Fibroblast of lung (primary cell): ENCODE measurements at regions not wholly inside any gene's neighbourhood (a gene's known extent, or its start where the extent isn't known, plus 50 kb on each side); places are given as distances from the start of the nearest gene placed in this dataset.

Source experiments
- DNase-seq, 2 donors: peaks; one replicate each; pipeline versions ENCODE4 v3.0.0 to v3.0.0-alpha.2; 2010; ENCODE audit warnings: low read depth in 2 of 2
- H2AFZ ChIP-seq: 2 replicates; pipeline ENCODE4 v1.5.1; 2012; ENCODE audit warnings: low read length, control low read depth, inconsistent platforms
- H3K27ac ChIP-seq: 2 replicates; pipeline ENCODE4 v1.5.1; 2011; ENCODE audit warnings: low read length, control low read depth; ENCODE audit not compliant: insufficient read depth
- H3K27me3 ChIP-seq: 2 replicates; pipeline ENCODE4 v1.5.1; 2011; ENCODE audit warnings: mild to moderate bottlenecking, low read length; ENCODE audit not compliant: control insufficient read depth, insufficient read depth
- H3K36me3 ChIP-seq: 2 replicates; pipeline ENCODE4 v1.5.1; 2011; ENCODE audit warnings: low read length; ENCODE audit not compliant: control insufficient read depth, insufficient read depth
- H3K4me1 ChIP-seq: 2 replicates; pipeline ENCODE4 v1.5.1; 2011; ENCODE audit warnings: low read length; ENCODE audit not compliant: control insufficient read depth, insufficient read depth; ENCODE audit errors: extremely low read depth
- H3K4me2 ChIP-seq: 2 replicates; pipeline ENCODE4 v1.5.1; 2011; ENCODE audit warnings: low read length, control low read depth; ENCODE audit not compliant: insufficient read depth; ENCODE audit errors: extremely low read depth
- H3K4me3 ChIP-seq, 4 experiments: fragments of 200-600 bp in 1 of 4; sonication (generic) in 1 of 4; replicated peaks in 1 of 4; 2 replicates each; pipeline ENCODE4 v1.5.1; 2011 to 2016; ENCODE audit warnings: low read length in 4 of 4, low read depth in 3 of 4, mild to moderate bottlenecking in 3 of 4, control low read depth in 2 of 4, inconsistent platforms in 1 of 4, mixed read lengths in 1 of 4; ENCODE audit not compliant: insufficient read depth in 1 of 4; ENCODE audit errors: control extremely low read depth in 1 of 4
- H3K79me2 ChIP-seq: 2 replicates; pipeline ENCODE4 v1.5.1; 2012; ENCODE audit warnings: mild to moderate bottlenecking, low read length, inconsistent platforms; ENCODE audit not compliant: control insufficient read depth, insufficient read depth
- H3K9ac ChIP-seq: 2 replicates; pipeline ENCODE4 v1.5.1; 2011; ENCODE audit warnings: mild to moderate bottlenecking, low read length, control low read depth; ENCODE audit not compliant: insufficient read depth
- H3K9me3 ChIP-seq: 2 replicates; pipeline ENCODE4 v1.5.1; 2012; ENCODE audit warnings: low read depth, low read length; ENCODE audit not compliant: control insufficient read depth, insufficient read depth
- H4K20me1 ChIP-seq: 2 replicates; pipeline ENCODE4 v1.5.1; 2011; ENCODE audit warnings: low read length; ENCODE audit not compliant: control insufficient read depth, insufficient read depth; ENCODE audit errors: extremely low read depth
- EZH2 ChIP-seq: IDR thresholded peaks from 2 replicates; pipeline ENCODE4 v1.5.1; 2012; ENCODE audit warnings: low read length, control low read depth, mild to moderate bottlenecking; ENCODE audit errors: missing control alignments
- TF ChIP-seq, protein P1 (sequence below), 2 donors: IDR thresholded peaks in 1 of 2; conservative IDR thresholded peaks in 1 of 2; 1 replicate in 1 of 2; 2 replicates in 1 of 2; pipeline ENCODE4 v1.5.1; 2011 to 2012; ENCODE audit warnings: low read length in 2 of 2, control low read depth in 1 of 2, inconsistent platforms in 1 of 2, low read depth in 1 of 2, mild to moderate bottlenecking in 1 of 2

DNA sequence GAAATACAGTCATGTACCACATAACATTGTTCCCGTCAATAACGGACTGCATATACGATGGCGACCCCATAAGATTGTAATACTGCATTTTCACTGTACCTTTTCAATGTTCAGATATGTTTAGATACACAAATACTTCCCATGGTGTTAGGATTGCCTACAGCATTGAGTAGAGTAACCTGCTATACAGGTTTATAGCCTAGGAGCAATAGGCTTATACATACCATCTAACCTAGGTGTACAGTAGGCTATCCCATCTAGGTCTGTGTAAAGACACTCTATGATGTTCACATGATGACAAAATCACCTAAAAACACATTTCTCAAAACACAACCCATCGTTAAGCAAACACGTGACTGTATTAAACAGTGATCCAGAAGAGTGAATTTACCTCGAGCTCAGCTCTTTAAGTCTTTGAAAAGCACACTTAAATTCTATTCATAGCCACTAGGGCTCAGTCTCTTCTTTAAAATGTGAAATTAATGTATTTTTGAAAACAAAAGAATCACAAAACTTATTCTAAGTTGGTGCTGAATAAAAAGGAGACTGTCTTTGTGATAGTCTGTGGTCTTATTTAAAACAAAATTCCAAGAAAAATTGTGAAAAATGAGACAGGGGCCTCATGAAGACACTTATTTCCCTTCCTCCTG, 239.1 kb upstream of the ARID2 start:
- no peak overlapping the region for H3K4me2 ChIP-seq
- no peak overlapping the region for H2AFZ ChIP-seq
- no peak for TF ChIP-seq EZH2
- TF ChIP-seq, protein P1, sequence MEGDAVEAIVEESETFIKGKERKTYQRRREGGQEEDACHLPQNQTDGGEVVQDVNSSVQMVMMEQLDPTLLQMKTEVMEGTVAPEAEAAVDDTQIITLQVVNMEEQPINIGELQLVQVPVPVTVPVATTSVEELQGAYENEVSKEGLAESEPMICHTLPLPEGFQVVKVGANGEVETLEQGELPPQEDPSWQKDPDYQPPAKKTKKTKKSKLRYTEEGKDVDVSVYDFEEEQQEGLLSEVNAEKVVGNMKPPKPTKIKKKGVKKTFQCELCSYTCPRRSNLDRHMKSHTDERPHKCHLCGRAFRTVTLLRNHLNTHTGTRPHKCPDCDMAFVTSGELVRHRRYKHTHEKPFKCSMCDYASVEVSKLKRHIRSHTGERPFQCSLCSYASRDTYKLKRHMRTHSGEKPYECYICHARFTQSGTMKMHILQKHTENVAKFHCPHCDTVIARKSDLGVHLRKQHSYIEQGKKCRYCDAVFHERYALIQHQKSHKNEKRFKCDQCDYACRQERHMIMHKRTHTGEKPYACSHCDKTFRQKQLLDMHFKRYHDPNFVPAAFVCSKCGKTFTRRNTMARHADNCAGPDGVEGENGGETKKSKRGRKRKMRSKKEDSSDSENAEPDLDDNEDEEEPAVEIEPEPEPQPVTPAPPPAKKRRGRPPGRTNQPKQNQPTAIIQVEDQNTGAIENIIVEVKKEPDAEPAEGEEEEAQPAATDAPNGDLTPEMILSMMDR (conservative IDR thresholded peaks at IDR 0.05 in 1 of 2, IDR thresholded peaks at IDR 0.05 in 1 of 2; ENCODE audit: low read depth in 1 of 2, low read length in 2 of 2) = no peak
- H3K27ac ChIP-seq = no peak overlapping the region
- H3K9ac ChIP-seq = no peak overlapping the region
- no peaks in the 10 kb centered on the region for H3K9me3 ChIP-seq
- H4K20me1 ChIP-seq = no peaks in the 10 kb centered on the region
- no peak for DNase-seq
- H3K4me3 ChIP-seq = no peak overlapping the region
- H3K36me3 ChIP-seq = no peaks in the 10 kb centered on the region
- H3K27me3 ChIP-seq = no peaks in the 10 kb centered on the region
- no peaks in the 10 kb centered on the region for H3K79me2 ChIP-seq
- no peaks in the 10 kb centered on the region for H3K4me1 ChIP-seq

DNA sequence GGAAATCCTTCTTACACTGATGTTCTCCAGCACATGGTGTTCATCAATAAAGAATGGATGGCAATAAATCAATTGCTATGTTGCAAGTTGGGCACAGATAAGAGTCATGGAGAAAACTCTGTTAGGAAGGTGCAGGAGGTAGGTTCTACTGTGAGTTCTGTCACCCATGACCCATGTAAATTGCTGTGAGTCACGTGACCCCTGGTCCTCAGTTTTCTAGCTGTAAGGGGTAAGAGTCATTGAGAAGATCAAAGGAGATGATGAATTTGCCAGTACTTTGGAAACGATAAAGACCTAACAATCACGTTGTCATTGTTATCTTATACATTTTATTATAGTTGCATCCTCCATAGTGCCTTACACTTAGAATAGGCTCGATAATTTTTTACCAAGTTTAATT, 235.2 kb upstream of the ARID2 start:
- no peaks in the 10 kb centered on the region for H3K27me3 ChIP-seq
- H3K4me3 ChIP-seq = no peak overlapping the region
- DNase-seq = no peak
- H2AFZ ChIP-seq = no peak overlapping the region
- H3K4me2 ChIP-seq = no peak overlapping the region
- H4K20me1 ChIP-seq = no peaks in the 10 kb centered on the region
- no peak overlapping the region for H3K27ac ChIP-seq
- H3K36me3 ChIP-seq = no peaks in the 10 kb centered on the region
- H3K79me2 ChIP-seq = no peaks in the 10 kb centered on the region
- no peaks in the 10 kb centered on the region for H3K4me1 ChIP-seq
- TF ChIP-seq, protein P1 (conservative IDR thresholded peaks at IDR 0.05 in 1 of 2, IDR thresholded peaks at IDR 0.05 in 1 of 2; ENCODE audit: low read depth in 1 of 2, low read length in 2 of 2) = no peak
- TF ChIP-seq EZH2 = no peak
- H3K9me3 ChIP-seq = no peaks in the 10 kb centered on the region
- no peak overlapping the region for H3K9ac ChIP-seq

DNA sequence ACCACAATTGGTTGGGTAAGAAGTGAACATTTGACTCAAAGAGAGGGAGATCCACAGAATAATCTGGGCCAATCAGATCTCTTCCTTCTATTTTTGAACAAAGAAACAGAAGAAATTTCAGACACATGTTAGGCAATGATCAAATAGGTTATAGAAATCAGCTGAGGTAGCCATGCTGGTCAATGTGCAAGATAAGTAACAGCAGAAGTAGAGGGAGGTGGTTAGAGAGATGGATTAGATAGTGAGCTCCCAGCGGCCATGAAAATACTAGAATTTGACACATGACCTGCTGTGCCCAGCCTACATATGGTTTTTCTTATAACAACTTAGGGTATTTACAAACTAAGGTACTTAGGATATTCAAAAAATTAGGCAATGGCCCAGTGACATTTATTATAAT, 230.9 kb upstream of the ARID2 start:
- TF ChIP-seq, protein P1 (conservative IDR thresholded peaks at IDR 0.05 in 1 of 2, IDR thresholded peaks at IDR 0.05 in 1 of 2; ENCODE audit: low read depth in 1 of 2, low read length in 2 of 2) = no peak
- TF ChIP-seq EZH2 = no peak
- Histone ChIP-seq H3K79me2 (no peaks in the 10 kb centered on the region), H3K36me3 (no peaks in the 10 kb centered on the region), H3K4me1 (no peaks in the 10 kb centered on the region), H3K9ac (no peak overlapping the region), H3K27ac (no peak overlapping the region), H3K4me3 (no peak overlapping the region), H3K4me2 (no peak overlapping the region), H3K9me3 (no peaks in the 10 kb centered on the region), H2AFZ (no peak overlapping the region), H3K27me3 (no peaks in the 10 kb centered on the region), H4K20me1 (no peaks in the 10 kb centered on the region)
- no peak for DNase-seq
